ENCODE measurements at regions not wholly inside any gene's neighbourhood (a gene's known extent, or its start where the extent isn't known, plus 50 kb on each side); places are given as distances from the start of the nearest gene placed in this dataset.
"Not testable (repeated sequence)": the region's sequence is repeated elsewhere in the genome, so short reads cannot be mapped to it uniquely, and the experiment has no call there.

GRCh38 chr5:120344181-120344580 lies 119.9 kb upstream of the PRR16 start:
- no peak overlapping the region for H3K27ac ChIP-seq
- TF ChIP-seq, protein P1, sequence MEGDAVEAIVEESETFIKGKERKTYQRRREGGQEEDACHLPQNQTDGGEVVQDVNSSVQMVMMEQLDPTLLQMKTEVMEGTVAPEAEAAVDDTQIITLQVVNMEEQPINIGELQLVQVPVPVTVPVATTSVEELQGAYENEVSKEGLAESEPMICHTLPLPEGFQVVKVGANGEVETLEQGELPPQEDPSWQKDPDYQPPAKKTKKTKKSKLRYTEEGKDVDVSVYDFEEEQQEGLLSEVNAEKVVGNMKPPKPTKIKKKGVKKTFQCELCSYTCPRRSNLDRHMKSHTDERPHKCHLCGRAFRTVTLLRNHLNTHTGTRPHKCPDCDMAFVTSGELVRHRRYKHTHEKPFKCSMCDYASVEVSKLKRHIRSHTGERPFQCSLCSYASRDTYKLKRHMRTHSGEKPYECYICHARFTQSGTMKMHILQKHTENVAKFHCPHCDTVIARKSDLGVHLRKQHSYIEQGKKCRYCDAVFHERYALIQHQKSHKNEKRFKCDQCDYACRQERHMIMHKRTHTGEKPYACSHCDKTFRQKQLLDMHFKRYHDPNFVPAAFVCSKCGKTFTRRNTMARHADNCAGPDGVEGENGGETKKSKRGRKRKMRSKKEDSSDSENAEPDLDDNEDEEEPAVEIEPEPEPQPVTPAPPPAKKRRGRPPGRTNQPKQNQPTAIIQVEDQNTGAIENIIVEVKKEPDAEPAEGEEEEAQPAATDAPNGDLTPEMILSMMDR (IDR thresholded peaks at IDR 0.05), result no peak
- no peaks in the 10 kb centered on the region for H3K9me3 ChIP-seq
- H3K36me3 ChIP-seq, result no peaks in the 10 kb centered on the region
- no peak for DNase-seq (ENCODE audit: low spot score)
- no peak overlapping the region for H3K4me3 ChIP-seq
- no peaks in the 10 kb centered on the region for H3K27me3 ChIP-seq
- no peaks in the 10 kb centered on the region for H3K4me1 ChIP-seq

DNA sequence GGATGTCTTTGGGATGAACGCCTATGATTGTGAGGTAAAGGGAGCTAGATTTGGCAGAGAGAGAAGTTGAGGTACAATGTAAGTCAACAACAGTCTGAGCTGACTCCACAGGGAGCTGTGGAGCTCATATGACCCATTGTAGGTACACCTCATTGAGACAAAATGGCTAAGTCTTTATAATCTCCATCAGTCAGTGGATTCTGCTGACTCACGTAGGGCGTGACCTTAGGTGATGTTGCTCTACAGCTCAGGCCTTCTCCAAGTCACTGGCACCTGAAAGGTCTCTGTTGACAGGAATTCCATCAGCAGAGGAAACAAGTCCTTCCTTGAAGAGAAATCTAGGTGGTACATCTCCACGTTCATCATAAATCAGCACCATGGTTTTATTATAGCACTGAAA lies 118.2 kb upstream of the PRR16 start:
- no peaks in the 10 kb centered on the region for H3K36me3 ChIP-seq
- no peak overlapping the region for H3K27ac ChIP-seq
- H3K27me3 ChIP-seq, result no peaks in the 10 kb centered on the region
- H3K4me1 ChIP-seq, result no peaks in the 10 kb centered on the region
- peaks cover 0 to 4% of the 10 kb centered on the region in 2 donors for H3K9me3 ChIP-seq
- H3K4me3 ChIP-seq, result no peak overlapping the region
- DNase-seq (ENCODE audit: low spot score), result no peak
- TF ChIP-seq, protein P1 (IDR thresholded peaks at IDR 0.05), result no peak

DNA sequence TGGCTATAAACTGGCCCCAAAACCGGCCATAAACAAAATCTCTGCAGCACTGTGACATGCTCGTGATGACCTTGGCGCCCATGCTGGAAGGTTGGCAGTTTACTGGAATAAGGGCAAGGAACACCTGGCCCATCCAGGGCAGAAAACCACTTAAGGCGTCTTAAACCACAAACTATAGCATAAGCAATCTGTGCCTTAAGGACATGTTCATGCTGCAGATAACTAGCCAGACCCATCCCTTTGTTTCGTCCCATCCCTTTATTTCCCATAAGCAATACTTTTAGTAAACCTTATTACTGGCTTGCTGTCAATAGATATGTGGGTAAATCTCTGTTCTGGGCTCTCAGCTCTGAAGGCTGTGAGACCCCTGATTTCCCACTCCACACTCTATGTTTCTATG lies 113.0 kb upstream of the PRR16 start:
- DNase-seq (ENCODE audit: low spot score); H3K27ac ChIP-seq; H3K27me3 ChIP-seq; H3K36me3 ChIP-seq; H3K4me3 ChIP-seq; H3K9me3 ChIP-seq; H3K4me1 ChIP-seq: not testable (repeated sequence)

DNA sequence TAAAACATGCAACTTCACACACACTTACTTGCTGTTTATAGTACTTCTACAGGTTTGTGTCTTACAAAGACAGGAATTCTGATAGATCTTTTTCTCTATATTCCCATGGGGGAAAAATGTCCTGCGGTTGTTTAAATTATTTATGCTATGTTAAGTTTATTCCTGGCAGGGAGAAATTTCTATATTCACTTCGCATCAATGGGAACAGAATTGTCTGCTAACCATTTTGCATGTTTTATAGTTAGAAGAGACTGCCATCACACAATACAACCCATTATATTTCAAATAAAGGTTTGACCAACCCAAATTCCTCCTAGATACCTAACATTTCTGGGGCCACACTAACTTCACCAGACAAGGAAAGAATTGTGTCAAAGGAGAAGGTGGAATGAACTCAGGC lies 110.0 kb upstream of the PRR16 start:
- TF ChIP-seq, protein P1 (IDR thresholded peaks at IDR 0.05), result no peak
- H3K27ac ChIP-seq, result no peak overlapping the region
- DNase-seq (ENCODE audit: low spot score), result no peak
- no peaks in the 10 kb centered on the region for H3K27me3 ChIP-seq
- H3K4me3 ChIP-seq, result no peak overlapping the region
- no peaks in the 10 kb centered on the region for H3K36me3 ChIP-seq
- H3K4me1 ChIP-seq, result no peaks in the 10 kb centered on the region
- H3K9me3 ChIP-seq, result peaks cover 0 to 7% of the 10 kb centered on the region in 2 donors

DNA sequence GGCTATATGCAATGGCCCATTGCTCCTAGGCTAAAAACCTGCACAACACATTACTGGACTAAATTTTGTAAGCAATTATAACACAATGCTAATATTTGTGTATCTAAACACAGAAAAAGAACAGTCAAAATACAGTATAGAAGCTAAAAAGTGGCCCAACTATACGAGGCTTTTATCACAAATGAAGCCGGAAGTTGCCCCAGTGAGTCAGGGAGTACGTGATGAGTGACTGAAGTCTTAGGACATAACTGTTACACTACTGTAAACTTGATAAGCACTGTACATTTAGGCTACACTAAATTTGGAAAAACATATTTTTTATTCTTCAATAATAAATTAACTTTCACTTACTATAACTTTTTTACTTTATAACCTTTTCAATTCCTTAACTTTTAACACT lies 105.2 kb upstream of the PRR16 start:
- Histone ChIP-seq H3K4me1 (no peaks in the 10 kb centered on the region), H3K9me3 (no peaks in the 10 kb centered on the region), H3K27ac (no peak overlapping the region), H3K27me3 (no peaks in the 10 kb centered on the region), H3K4me3 (no peak overlapping the region), H3K36me3 (no peaks in the 10 kb centered on the region)
- DNase-seq (ENCODE audit: low spot score), result no peak
- TF ChIP-seq, protein P1 (IDR thresholded peaks at IDR 0.05), result no peak

DNA sequence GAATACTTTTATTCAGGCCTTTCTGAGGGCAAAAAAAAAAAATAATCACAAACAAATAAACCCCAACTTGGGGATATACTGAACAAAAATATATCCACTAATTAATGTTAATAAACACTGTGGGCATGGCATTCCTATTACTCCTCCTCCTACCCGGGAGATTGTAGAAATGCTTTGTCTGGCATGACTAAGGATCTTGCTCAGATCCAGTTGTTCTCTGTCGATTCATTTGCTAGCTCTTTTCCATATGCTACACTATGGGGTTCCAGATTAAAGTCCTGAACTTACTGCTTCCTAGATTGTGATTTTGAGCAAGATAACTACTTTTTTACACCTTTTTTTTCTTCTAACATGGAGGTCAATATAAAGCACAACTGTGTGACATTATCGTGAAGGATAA lies 102.2 kb upstream of the PRR16 start:
- H3K4me1 ChIP-seq, result no peaks in the 10 kb centered on the region
- TF ChIP-seq, protein P1 (IDR thresholded peaks at IDR 0.05), result no peak
- no peaks in the 10 kb centered on the region for H3K9me3 ChIP-seq
- DNase-seq (ENCODE audit: low spot score), result no peak
- H3K27me3 ChIP-seq, result no peaks in the 10 kb centered on the region
- H3K4me3 ChIP-seq, result no peak overlapping the region
- no peak overlapping the region for H3K27ac ChIP-seq
- H3K36me3 ChIP-seq, result no peaks in the 10 kb centered on the region

Measured in right atrium auricular region (tissue), 2 donors.